Neural cell (in vitro differentiated cells): ENCODE measurements at regions not wholly inside any gene's neighbourhood (a gene's known extent, or its start where the extent isn't known, plus 50 kb on each side); places are given as distances from the start of the nearest gene placed in this dataset.

Experiments
- H2AFZ ChIP-seq: fragments of 200-600, 300-800 bp; sonication (generic), shearing (Covaris generic); 2 replicates; pipeline ENCODE4 v1.6.0; 2014; ENCODE audit warnings: low read depth, mild to moderate bottlenecking, antibody characterized with exemption, low read length, moderate library complexity
- H3F3A ChIP-seq: fragments of 200-600 bp; shearing (Covaris generic); 2 replicates; pipeline ENCODE4 v1.6.1; 2016; ENCODE audit warnings: mild to moderate bottlenecking, moderate library complexity, mixed read lengths, antibody characterized with exemption, low read length; ENCODE audit not compliant: insufficient read depth, poor library complexity, severe bottlenecking
- H3K27ac ChIP-seq: fragments of 200-600, 300-800 bp; sonication (generic), shearing (Covaris generic); 2 replicates; pipeline ENCODE4 v1.5.1; 2014; ENCODE audit warnings: mild to moderate bottlenecking, low read length, moderate library complexity
- H3K27me3 ChIP-seq: fragments of 300-800, 200-600 bp; sonication (generic), shearing (Covaris generic); 2 replicates; pipeline ENCODE4 v1.6.0; 2014; ENCODE audit warnings: mild to moderate bottlenecking, low read depth, low read length, moderate library complexity; ENCODE audit not compliant: insufficient read depth
- H3K36me3 ChIP-seq: fragments of 300-800, 200-600 bp; sonication (generic), shearing (Covaris generic); 2 replicates; pipeline ENCODE4 v1.5.1; 2014; ENCODE audit warnings: mild to moderate bottlenecking, antibody characterized with exemption, low read length, moderate library complexity; ENCODE audit not compliant: insufficient read depth
- H3K4me2 ChIP-seq: fragments of 300-800, 200-600 bp; sonication (generic), shearing (Covaris generic); 2 replicates; pipeline ENCODE4 v1.6.0; 2014; ENCODE audit warnings: mild to moderate bottlenecking, low read length
- H3K4me3 ChIP-seq: fragments of 300-800, 200-600 bp; sonication (generic), shearing (Covaris generic); 2 replicates; pipeline ENCODE4 v1.5.1; 2014; ENCODE audit warnings: mild to moderate bottlenecking, low read length, moderate library complexity
- H3K79me2 ChIP-seq: fragments of 200-600 bp; shearing (Covaris generic); replicated peaks from 2 replicates; pipeline ENCODE4 v1.6.0; 2014; ENCODE audit warnings: mild to moderate bottlenecking, low read length, moderate library complexity; ENCODE audit not compliant: insufficient read depth
- H3K9ac ChIP-seq: fragments of 300-800, 200-600 bp; sonication (generic), shearing (Covaris generic); 2 replicates; pipeline ENCODE4 v1.6.1; 2016; ENCODE audit warnings: mild to moderate bottlenecking, low read length, mixed read lengths
- H3K9me2 ChIP-seq: fragments of 200-600 bp; shearing (Covaris generic); 2 replicates; pipeline ENCODE4 v1.6.1; 2016; ENCODE audit warnings: mild to moderate bottlenecking, low read length, mixed read lengths; ENCODE audit not compliant: insufficient read depth
- H3K9me3 ChIP-seq: fragments of 200-600, 300-800 bp; sonication (generic), shearing (Covaris generic); 2 replicates; pipeline ENCODE4 v1.6.1; 2016; ENCODE audit warnings: mild to moderate bottlenecking, mixed run types, low read length, moderate library complexity, mixed read lengths
- H4K20me1 ChIP-seq: fragments of 200-600 bp; shearing (Covaris generic); 2 replicates; pipeline ENCODE4 v1.6.1; 2016; ENCODE audit warnings: mild to moderate bottlenecking, mixed run types; ENCODE audit not compliant: insufficient read depth
- EP300 ChIP-seq: fragments of 450-650 bp; conservative IDR thresholded peaks from 2 replicates; pipeline ENCODE4 v1.6.1; 2014; ENCODE audit warnings: antibody characterized with exemption, mild to moderate bottlenecking, moderate library complexity; ENCODE audit not compliant: poor library complexity, severe bottlenecking
- EZH2 ChIP-seq: fragments of 200-600, 300-800 bp; shearing (Covaris generic), sonication (generic); IDR thresholded peaks from 2 replicates; pipeline ENCODE4 v1.6.1; 2014; ENCODE audit warnings: antibody characterized with exemption, low read length, borderline replicate concordance, mild to moderate bottlenecking; ENCODE audit not compliant: insufficient read depth, poor library complexity, severe bottlenecking
- MXI1 ChIP-seq: fragments of 450-650 bp; conservative IDR thresholded peaks from 2 replicates; pipeline ENCODE4 v1.6.1; 2014; ENCODE audit warnings: antibody characterized with exemption, mild to moderate bottlenecking; ENCODE audit not compliant: poor library complexity, severe bottlenecking
- POLR2AphosphoS5 ChIP-seq: IDR thresholded peaks from 2 replicates; pipeline ENCODE4 v1.6.1; 2012
- RAD21 ChIP-seq: fragments of 450-650 bp; conservative IDR thresholded peaks from 2 replicates; pipeline ENCODE4 v1.6.1; 2014; ENCODE audit warnings: antibody characterized with exemption, mild to moderate bottlenecking, moderate library complexity
- SMC3 ChIP-seq: fragments of 450-650 bp; conservative IDR thresholded peaks from 2 replicates; pipeline ENCODE4 v1.6.1; 2014; ENCODE audit warnings: antibody characterized with exemption, mild to moderate bottlenecking, moderate library complexity; ENCODE audit not compliant: poor library complexity
- TAF1 ChIP-seq: IDR thresholded peaks from 2 replicates; pipeline ENCODE4 v1.6.1; 2012; ENCODE audit warnings: low read depth
- TF ChIP-seq, protein P1 (sequence below): fragments of 450-650 bp; IDR thresholded peaks from 2 replicates; pipeline ENCODE4 v1.5.1; 2014; ENCODE audit warnings: antibody characterized with exemption, mild to moderate bottlenecking, moderate library complexity; ENCODE audit not compliant: poor library complexity, severe bottlenecking
- TF ChIP-seq, protein P2 (sequence below): IDR thresholded peaks from 2 replicates; pipeline ENCODE4 v1.6.1; 2012; ENCODE audit warnings: borderline replicate concordance

DNA sequence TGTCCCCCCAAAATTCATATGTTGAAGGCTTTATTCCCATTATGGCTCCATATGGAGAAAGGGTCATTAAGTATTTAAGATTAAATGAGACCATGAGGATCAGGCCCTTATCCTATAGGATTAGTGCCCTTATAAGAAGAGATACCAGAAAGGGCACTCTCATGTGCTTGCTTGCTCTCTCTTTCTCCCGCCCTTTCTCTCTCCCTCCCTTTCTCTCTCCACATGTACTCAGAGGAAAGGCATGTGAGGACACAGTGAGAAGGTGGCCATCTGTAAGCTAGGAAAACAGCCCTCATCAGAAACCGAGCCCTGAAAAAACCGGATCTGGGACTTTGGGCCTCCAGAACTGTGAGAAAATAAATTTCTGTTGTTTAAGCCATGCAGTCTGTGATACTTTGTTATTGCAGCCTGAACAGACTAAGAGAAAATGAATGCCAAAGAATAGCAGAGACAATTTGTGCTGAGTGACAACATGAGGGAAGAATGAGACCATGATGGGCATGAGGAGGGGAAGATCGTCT lies 300.0 kb upstream of the SLC39A10 start:
- H3F3A ChIP-seq, result no peaks in the 10 kb centered on the region
- H3K36me3 ChIP-seq, result no peaks in the 10 kb centered on the region
- no peak overlapping the region for H2AFZ ChIP-seq
- TF ChIP-seq, protein P1, sequence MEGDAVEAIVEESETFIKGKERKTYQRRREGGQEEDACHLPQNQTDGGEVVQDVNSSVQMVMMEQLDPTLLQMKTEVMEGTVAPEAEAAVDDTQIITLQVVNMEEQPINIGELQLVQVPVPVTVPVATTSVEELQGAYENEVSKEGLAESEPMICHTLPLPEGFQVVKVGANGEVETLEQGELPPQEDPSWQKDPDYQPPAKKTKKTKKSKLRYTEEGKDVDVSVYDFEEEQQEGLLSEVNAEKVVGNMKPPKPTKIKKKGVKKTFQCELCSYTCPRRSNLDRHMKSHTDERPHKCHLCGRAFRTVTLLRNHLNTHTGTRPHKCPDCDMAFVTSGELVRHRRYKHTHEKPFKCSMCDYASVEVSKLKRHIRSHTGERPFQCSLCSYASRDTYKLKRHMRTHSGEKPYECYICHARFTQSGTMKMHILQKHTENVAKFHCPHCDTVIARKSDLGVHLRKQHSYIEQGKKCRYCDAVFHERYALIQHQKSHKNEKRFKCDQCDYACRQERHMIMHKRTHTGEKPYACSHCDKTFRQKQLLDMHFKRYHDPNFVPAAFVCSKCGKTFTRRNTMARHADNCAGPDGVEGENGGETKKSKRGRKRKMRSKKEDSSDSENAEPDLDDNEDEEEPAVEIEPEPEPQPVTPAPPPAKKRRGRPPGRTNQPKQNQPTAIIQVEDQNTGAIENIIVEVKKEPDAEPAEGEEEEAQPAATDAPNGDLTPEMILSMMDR, result no peak
- TF ChIP-seq EZH2 (no peak), SMC3 (no peak), EP300 (no peak), RAD21 (no peak), POLR2AphosphoS5 (no peak), MXI1 (no peak), TAF1 (no peak)
- TF ChIP-seq, protein P2, sequence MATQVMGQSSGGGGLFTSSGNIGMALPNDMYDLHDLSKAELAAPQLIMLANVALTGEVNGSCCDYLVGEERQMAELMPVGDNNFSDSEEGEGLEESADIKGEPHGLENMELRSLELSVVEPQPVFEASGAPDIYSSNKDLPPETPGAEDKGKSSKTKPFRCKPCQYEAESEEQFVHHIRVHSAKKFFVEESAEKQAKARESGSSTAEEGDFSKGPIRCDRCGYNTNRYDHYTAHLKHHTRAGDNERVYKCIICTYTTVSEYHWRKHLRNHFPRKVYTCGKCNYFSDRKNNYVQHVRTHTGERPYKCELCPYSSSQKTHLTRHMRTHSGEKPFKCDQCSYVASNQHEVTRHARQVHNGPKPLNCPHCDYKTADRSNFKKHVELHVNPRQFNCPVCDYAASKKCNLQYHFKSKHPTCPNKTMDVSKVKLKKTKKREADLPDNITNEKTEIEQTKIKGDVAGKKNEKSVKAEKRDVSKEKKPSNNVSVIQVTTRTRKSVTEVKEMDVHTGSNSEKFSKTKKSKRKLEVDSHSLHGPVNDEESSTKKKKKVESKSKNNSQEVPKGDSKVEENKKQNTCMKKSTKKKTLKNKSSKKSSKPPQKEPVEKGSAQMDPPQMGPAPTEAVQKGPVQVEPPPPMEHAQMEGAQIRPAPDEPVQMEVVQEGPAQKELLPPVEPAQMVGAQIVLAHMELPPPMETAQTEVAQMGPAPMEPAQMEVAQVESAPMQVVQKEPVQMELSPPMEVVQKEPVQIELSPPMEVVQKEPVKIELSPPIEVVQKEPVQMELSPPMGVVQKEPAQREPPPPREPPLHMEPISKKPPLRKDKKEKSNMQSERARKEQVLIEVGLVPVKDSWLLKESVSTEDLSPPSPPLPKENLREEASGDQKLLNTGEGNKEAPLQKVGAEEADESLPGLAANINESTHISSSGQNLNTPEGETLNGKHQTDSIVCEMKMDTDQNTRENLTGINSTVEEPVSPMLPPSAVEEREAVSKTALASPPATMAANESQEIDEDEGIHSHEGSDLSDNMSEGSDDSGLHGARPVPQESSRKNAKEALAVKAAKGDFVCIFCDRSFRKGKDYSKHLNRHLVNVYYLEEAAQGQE, result no peak
- no peaks in the 10 kb centered on the region for H3K9me2 ChIP-seq
- no peak overlapping the region for H3K4me2 ChIP-seq
- H3K9ac ChIP-seq, result no peak overlapping the region
- no peak overlapping the region for H3K27ac ChIP-seq
- H4K20me1 ChIP-seq, result no peaks in the 10 kb centered on the region
- H3K27me3 ChIP-seq, result no peaks in the 10 kb centered on the region
- H3K9me3 ChIP-seq, result no peaks in the 10 kb centered on the region
- no peaks in the 10 kb centered on the region for H3K79me2 ChIP-seq
- no peak overlapping the region for H3K4me3 ChIP-seq

DNA sequence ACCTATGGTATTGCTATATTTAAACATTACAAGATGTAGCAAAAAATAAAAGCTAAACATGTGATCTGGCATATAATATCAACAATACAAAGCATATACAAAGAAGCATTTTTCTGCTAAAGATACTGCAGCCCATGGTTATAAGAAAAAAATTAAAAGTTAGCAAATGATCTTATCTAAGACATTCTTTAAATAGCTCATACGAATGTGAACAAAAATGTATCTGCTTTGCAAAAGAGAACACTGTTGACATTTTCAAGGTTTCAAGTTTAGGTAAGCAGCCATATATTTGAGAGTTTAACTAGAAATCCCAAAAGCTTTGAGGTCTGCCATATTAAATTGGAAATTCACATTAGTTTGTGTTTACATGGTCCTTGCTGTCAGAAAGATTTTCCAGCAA lies 301.0 kb upstream of the SLC39A10 start:
- TF ChIP-seq, protein P2, result no peak
- TF ChIP-seq RAD21 (no peak), SMC3 (no peak)
- no peak overlapping the region for H3K9ac ChIP-seq
- no peak overlapping the region for H3K4me3 ChIP-seq
- no peak overlapping the region for H3K27ac ChIP-seq
- H3K27me3 ChIP-seq, result no peaks in the 10 kb centered on the region
- no peaks in the 10 kb centered on the region for H3K9me2 ChIP-seq
- no peaks in the 10 kb centered on the region for H3K79me2 ChIP-seq
- no peaks in the 10 kb centered on the region for H3K36me3 ChIP-seq
- H3K9me3 ChIP-seq, result no peaks in the 10 kb centered on the region
- no peaks in the 10 kb centered on the region for H3F3A ChIP-seq
- H4K20me1 ChIP-seq, result no peaks in the 10 kb centered on the region
- H2AFZ ChIP-seq, result no peak overlapping the region
- no peak overlapping the region for H3K4me2 ChIP-seq
